ENCODE measurements at regions not wholly inside any gene's neighbourhood (a gene's known extent, or its start where the extent isn't known, plus 50 kb on each side); places are given as distances from the start of the nearest gene placed in this dataset.

GRCh38 chr11:122234780-122235179 is 118.8 kb upstream of the BLID start:
- TF ChIP-seq CTCF (IDR thresholded peaks at IDR 0.05) (no peak), POLR2A (IDR thresholded peaks at IDR 0.05) (no peak)

Measured in testis (tissue), 2 donors.